ENCODE measurements at regions not wholly inside any gene's neighbourhood (a gene's known extent, or its start where the extent isn't known, plus 50 kb on each side); places are given as distances from the start of the nearest gene placed in this dataset.

DNA sequence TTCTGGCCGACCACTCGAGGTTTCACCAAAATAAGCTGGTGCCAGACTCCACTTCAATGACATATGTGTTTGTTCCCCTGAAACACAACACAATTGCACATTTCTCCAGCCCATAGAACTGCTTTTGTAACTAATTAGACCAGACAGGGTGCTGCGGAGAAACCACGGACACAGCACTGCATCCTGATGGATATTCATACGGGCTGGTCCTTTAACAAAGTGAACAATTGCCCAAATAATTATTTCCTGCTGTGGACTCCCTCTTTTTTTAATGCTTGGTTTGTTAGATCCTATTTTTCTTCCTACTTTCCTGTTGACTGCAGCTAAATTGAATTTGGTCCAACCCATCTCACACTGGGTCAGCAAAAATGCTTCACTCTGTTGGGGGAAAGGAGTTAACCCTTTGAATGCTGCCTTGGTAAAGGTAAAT is 198.6 kb upstream of the BMPER start (continued):
- TF ChIP-seq, protein P1, sequence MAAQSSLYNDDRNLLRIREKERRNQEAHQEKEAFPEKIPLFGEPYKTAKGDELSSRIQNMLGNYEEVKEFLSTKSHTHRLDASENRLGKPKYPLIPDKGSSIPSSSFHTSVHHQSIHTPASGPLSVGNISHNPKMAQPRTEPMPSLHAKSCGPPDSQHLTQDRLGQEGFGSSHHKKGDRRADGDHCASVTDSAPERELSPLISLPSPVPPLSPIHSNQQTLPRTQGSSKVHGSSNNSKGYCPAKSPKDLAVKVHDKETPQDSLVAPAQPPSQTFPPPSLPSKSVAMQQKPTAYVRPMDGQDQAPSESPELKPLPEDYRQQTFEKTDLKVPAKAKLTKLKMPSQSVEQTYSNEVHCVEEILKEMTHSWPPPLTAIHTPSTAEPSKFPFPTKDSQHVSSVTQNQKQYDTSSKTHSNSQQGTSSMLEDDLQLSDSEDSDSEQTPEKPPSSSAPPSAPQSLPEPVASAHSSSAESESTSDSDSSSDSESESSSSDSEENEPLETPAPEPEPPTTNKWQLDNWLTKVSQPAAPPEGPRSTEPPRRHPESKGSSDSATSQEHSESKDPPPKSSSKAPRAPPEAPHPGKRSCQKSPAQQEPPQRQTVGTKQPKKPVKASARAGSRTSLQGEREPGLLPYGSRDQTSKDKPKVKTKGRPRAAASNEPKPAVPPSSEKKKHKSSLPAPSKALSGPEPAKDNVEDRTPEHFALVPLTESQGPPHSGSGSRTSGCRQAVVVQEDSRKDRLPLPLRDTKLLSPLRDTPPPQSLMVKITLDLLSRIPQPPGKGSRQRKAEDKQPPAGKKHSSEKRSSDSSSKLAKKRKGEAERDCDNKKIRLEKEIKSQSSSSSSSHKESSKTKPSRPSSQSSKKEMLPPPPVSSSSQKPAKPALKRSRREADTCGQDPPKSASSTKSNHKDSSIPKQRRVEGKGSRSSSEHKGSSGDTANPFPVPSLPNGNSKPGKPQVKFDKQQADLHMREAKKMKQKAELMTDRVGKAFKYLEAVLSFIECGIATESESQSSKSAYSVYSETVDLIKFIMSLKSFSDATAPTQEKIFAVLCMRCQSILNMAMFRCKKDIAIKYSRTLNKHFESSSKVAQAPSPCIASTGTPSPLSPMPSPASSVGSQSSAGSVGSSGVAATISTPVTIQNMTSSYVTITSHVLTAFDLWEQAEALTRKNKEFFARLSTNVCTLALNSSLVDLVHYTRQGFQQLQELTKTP (IDR thresholded peaks at IDR 0.05; ENCODE audit: low read depth in 1 of 2, partially characterized antibody in 2 of 2): no peak
- no peak for TF ChIP-seq NR2F6 (CRISPR knock-in tag; IDR thresholded peaks at IDR 0.05)
- TF ChIP-seq PTBP1 (IDR thresholded peaks at IDR 0.05; ENCODE audit: low read depth, low read length): no peak
- TF ChIP-seq POLR2A (conservative IDR thresholded peaks at IDR 0.05): no peak
- TF ChIP-seq, protein P2, sequence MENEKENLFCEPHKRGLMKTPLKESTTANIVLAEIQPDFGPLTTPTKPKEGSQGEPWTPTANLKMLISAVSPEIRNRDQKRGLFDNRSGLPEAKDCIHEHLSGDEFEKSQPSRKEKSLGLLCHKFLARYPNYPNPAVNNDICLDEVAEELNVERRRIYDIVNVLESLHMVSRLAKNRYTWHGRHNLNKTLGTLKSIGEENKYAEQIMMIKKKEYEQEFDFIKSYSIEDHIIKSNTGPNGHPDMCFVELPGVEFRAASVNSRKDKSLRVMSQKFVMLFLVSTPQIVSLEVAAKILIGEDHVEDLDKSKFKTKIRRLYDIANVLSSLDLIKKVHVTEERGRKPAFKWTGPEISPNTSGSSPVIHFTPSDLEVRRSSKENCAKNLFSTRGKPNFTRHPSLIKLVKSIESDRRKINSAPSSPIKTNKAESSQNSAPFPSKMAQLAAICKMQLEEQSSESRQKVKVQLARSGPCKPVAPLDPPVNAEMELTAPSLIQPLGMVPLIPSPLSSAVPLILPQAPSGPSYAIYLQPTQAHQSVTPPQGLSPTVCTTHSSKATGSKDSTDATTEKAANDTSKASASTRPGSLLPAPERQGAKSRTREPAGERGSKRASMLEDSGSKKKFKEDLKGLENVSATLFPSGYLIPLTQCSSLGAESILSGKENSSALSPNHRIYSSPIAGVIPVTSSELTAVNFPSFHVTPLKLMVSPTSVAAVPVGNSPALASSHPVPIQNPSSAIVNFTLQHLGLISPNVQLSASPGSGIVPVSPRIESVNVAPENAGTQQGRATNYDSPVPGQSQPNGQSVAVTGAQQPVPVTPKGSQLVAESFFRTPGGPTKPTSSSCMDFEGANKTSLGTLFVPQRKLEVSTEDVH (IDR thresholded peaks at IDR 0.05; ENCODE audit: low read depth, partially characterized antibody): no peak
- TF ChIP-seq ZNF41 (CRISPR knock-in tag; conservative IDR thresholded peaks at IDR 0.05): no peak
- TF ChIP-seq GTF2F1 (IDR thresholded peaks at IDR 0.05; ENCODE audit: low read depth, low read length): no peak
- TF ChIP-seq ZNF134 (CRISPR knock-in tag; conservative IDR thresholded peaks at IDR 0.05): no peak
